GM21381 (cell line): ENCODE measurements at regions not wholly inside any gene's neighbourhood (a gene's known extent, or its start where the extent isn't known, plus 50 kb on each side); places are given as distances from the start of the nearest gene placed in this dataset.

ENCODE experiments used
- ATAC-seq: cut with Tn5 transposase; IDR thresholded peaks from one replicate; pipeline ENCODE4 v1.9.1; 2021; ENCODE audit warnings: mild to moderate bottlenecking, moderate library complexity; ENCODE audit not compliant: unreplicated experiment

DNA sequence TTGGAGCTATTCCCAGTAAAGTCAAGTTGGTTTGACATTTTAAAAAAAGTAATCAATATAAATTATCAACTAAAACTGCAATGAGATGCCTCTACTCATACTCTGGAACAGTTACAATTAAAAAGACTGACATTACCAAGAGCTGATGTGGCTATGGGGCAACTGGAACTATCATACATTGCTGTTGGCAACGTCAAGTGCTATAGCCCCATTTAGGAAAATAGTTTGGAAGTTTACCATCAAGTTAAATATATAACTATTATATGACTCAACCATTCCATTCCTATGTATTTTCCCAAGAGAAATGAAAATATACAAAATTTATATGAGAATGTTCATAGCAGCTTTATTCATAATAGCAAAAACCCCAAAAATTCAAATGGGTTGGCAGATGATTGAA lies 111.4 kb upstream of the HDGFL1 start:
- ATAC-seq, result no peak

DNA sequence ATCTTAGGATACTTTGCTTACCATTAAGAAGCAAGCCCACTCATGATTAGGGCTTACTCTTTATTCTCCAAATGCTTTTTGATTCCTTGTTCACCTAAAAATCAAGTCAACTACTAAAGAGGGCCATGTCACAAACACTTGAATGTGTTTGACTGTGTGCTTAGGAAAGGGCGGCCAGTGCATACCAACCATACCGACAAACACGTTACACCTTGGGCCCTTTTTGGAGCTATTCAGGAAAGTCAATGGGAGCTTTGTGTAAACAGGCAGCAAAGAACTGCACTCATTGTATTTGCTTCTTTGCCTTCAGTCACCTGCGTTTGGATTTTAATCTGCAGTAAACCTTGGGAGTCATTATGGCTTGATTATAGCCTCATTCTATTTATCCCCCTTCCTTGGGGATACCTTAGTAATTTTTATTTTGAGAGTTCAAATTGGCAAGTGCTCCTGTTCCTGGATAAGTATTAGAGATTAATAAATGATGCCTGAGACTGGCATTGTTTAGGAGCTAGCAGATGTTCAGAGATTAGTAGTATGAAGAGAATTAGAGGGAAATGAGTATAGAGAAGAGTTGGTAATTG lies 102.6 kb upstream of the HDGFL1 start:
- ATAC-seq, result no peak

DNA sequence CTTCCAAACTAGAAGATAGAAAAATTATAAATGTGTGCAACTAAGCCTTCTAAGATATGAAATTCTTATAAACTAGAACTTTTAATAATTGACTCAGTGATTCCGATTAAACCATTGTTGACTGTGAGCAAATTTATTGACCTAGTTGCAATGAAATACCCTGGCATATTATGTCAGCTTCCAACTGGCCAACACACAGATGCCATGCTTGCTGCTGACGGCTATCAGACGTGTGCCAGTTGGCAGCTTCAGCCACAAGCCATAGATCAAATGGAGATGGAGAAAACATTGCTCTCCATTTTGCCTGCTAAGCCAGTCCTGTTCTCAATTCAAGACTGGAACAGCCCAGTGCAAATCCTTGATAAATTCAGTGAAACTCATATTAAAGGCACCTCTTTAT lies 101.7 kb upstream of the HDGFL1 start:
- ATAC-seq, result no peak

DNA sequence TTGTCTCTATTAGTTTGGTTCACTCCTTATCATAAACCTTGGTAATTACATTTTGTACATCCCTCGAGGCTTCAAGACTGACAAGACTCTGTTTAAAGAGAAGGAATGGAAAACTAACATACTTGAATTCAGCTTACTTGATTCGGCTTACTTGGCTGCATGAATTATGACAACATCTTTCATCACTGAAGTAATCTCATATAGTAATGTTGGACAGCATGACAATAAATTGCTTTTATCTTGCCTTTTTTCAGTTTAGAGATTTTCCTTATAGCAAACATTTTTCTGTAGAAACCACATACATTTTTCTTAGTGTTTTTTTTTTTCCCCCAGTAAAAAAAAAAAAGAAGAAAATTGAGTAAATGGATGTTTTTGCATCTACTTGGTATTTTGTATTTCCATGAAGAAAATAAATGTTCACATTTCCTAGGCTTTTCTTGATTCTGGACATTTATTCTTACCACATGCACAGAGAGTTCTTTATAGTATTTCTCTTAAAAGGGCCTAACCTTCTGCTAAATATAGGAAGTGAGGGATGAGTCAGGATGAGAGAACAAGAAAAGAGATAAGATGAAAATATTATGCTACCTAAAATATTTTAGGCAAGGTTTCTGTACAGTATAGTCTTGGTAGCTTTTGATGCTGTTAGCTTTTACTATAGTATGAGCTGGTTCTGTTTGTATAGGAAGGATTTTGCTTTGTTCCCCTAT lies 101.0 kb upstream of the HDGFL1 start:
- no peak for ATAC-seq

DNA sequence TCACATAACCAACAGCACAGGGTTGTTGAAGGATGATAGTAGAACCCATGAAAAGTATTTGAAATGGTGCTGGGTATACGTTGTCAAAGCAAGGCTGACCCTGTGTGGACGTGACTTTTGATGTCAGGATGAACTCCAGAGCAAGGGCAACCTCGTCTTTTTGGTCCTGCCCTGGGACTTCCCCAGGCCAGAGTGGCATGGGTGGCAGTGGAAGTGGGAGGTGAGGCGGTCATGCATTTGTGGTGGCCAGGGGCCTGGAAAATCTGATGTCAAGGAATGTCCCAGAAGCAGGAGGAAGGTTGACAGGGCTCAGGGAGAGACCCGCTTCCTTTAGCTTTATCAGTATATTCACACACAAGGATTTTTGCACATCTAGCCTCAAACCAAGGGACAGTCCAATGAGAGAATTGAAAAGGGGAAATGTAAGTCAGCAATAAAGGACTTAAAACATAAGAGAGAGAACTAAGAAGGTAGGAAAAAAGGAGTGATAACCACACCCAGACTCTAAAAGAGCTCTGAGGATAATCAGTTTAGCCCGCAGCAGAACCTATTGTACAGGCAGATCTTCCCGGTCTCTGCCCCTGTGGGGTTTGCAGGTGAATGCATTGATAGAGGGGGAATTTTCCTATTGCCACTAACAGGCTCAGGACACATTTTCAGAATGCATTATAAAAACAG lies 98.8 kb upstream of the HDGFL1 start:
- no peak for ATAC-seq

DNA sequence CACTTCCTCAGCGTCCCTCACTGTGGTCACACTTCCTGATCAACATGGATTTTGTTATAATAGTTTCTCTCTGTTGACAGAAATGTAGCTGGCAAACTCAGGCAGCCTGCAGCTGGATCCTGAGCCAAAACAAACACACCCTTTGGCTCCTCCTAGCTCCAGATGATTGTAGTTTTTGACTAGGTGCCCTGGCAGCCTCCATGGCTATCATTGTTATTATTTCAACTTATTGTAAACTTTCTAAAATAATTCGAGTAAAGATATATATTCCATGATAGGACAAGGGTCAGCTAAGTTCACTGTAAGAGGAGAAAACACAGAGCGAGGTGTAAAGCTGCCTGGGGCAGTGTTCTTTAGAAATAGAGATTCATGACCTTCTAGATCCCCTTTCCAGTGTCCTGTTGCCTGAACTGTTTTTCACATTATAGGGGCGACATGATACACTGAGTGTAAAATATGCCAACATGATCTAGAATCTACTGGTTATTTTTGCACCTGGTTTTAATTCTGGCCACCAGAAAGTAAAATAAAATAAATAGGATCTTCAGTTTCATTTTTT lies 98.2 kb upstream of the HDGFL1 start:
- ATAC-seq, result no peak

DNA sequence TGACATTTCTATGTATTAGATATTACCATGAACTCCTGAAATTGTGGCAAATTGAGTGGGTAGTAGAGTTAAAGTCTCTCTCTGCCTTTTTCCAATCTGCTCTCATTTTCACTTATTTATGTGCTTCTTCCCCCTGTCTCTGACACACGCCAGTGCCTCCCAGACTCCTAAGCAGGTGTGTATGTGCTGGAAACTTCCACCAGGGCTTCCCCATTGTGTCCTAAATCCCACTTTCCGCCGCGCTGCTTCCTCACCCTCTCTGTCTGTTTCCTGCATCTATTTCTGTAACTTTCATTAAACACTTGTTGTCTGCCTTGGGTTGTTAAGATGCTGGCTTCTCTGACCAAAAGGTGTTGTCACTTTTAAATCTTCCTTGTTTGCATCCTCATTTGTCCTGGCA lies 97.6 kb upstream of the HDGFL1 start:
- no peak for ATAC-seq

DNA sequence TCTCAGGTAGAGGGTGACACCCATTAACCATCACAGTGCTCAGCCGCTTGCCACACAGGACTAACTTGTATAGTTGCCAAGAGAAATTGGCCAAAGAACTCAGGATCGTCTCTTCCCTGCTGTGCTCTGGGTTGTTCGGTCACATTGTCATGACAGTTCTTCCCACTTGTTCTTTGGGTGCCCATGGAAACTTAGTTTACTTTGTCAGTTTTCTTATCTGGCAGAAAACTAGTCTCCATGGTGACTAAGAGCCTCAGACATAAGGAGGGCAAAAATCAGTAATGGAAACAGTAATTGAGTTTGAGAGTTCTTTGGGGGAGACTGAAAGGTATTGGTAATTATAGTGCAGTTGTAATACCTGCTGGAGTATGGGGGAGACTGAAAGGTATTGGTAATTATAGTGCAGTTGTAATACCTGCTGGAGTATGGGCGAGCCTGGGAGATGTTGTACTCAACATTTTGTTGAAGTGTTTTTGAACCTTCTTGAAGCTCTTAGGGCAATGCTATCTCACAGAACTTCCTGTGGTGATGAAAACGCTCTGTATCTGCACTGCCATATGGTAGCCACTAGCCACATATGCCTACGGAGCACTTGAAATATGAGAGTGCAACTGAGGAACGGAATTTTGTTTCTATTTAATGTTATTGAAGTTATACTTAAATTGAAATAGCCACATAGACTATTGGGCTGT lies 95.2 kb upstream of the HDGFL1 start:
- no peak for ATAC-seq

DNA sequence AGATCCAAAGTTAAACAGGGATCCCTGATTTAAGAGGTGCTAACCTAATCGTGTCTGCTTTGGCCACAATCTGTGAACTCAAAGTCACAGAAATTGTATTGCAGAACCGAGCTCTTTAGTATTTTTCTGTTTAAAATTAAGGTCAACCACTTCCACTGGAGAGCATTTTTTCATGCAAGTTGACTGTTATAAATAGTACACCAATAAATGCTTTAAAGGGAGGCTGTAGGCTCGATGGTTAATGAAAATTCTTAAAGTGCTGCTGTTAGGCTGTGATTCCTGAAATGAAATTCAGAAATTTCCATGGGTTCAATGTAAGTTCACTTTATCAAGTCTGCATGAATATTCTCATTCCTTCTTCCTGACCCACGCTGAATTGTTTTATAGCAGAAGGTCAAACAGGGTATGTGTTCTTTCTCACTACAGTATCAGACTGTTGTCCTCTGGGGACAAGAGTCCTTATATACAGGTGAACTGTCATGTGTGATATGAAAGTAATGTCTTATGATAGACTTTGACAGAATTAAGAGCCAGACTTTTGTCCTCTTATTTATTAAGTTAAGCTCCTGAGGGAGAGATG lies 92.5 kb upstream of the HDGFL1 start:
- no peak for ATAC-seq

DNA sequence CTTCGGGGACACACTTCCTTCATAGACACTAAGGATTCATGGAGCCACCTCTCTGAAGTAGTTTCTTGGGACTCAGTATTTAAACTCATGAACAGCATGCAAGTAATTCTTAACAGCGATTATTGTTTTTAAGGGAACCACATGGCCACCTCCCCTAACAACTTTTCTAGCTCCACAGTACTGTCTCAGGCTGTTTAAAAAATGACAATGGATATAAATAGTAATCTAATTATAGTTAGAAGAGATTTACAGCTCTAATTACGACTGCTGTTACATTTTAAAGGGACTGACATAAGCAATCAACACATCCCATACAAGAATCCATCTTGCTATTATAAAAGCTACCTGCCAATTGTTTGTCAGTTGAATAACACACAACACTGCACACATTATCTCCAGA lies 72.1 kb upstream of the HDGFL1 start:
- ATAC-seq, result no peak

DNA sequence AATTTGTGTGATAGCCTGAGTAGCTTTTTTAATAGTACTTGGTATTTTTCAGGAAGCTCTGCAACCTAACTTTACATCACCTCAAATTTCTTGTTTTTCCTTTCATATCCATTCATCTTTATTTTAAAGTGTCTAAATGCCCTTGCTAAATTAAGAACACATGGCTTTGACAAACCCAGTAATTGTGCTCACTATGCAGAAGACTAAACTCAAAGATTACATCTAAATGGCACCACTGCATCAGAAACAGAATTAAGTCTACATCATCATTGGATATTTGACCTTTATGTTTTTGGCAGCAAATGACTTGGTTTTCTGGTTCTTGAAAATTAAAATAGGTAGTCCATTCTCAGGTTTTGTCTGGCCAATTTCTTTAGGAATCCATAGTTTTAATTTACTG lies 69.6 kb upstream of the HDGFL1 start:
- ATAC-seq, result no peak

DNA sequence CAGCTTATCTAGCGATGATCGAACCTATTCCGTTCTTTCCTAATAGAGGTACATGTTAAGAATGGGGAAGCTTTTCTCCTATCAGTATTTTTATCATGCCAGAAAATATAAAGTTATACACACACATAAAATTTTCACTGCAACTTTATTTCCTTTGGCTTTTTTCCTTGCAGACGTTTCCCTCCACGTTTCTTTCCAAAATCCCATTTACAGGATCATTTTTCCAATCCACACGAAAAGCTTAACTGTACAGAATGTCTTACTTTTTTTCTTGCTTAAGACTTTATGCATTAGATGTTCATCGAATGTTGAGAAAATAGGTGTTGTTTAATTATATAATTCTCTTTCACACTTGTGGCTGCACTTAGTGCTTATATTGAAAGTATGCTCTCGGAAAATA lies 62.9 kb upstream of the HDGFL1 start:
- ATAC-seq, result no peak

DNA sequence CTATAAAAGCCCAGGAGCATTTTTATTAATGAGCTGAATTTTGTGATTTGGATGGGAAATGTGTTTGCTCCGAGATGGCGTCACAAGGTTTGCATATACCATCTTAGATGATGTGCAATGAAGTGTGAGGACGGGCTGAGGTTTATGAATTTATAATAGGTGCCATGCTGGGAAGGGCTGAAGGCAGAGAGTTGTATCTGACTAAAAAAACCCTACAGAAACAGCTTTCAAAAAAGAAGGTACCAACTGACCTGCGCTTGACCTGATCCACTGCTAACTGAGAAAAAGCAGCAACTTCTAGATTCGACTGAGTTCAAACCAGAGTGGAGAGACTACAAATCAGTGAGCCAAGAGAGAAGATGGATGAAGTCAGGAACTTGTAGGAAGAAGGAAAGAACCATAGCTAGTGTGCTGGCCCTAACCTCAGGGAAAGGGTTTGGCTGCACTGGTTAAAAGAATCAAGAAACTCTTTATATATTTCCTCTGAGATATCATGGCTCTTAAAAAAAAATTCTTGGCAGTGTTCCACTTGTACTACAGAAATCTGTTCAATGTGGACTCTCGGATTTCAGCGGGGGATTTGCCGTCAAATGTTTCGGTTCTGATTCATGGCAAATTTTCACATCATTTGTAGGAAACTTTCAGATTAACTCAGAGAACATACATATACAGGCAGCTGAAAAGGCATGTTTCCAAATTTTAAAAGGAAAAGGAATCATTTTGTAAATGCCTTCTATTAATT lies 56.5 kb upstream of the HDGFL1 start:
- ATAC-seq, result no peak

DNA sequence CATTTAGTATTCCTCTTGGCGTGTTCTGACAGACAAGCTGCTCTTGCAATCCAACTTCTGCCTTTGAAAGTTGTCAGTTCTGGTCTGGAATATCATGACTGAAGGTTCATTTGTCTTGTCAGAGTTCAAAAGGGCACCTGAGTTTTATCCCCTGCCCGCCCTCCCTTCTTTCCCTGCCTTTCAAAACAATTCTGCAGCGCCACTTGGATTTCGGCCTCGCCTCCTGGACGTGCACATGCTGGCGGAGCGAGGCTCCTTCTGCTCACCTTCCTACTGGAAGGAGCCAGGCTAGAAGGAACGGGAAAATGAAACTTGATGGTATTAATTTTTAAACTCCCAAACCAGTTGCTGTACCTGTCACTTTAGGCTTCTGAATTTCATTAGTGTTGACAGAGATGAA lies 55.7 kb upstream of the HDGFL1 start:
- no peak for ATAC-seq

DNA sequence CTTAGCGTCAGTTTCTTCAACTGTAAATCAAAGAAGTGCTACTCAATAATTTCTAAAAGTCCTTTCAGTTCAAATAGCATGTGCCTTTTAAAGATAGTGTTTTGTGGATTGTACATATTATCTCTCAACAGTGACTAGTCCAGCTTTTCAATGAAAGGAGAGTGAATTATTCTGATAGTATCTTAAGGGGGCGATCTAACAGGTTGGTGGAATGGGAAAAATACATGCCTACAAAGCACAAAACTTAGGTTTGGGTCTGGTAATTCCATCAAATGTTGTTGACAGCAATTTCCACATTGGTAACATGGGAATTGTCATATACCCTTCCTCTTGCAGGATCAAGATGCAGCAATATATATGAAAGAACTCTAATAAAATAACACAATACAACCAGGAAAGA lies 50.1 kb upstream of the HDGFL1 start:
- no peak for ATAC-seq
